Neural progenitor cell (in vitro differentiated cells): ENCODE measurements at regions not wholly inside any gene's neighbourhood (a gene's known extent, or its start where the extent isn't known, plus 50 kb on each side); places are given as distances from the start of the nearest gene placed in this dataset.

Experiments used
- CTCF ChIP-seq: fragments of 200-600 bp; sonication (generic); IDR thresholded peaks from 2 replicates; pipeline ENCODE4 v1.5.1; 2017; ENCODE audit warnings: antibody characterized with exemption, mild to moderate bottlenecking
- EZH2 ChIP-seq: fragments of 200-600 bp; sonication (generic); IDR thresholded peaks from 2 replicates; pipeline ENCODE4 v1.6.1; 2017; ENCODE audit warnings: antibody characterized with exemption, mild to moderate bottlenecking, moderate library complexity
- EZH2phosphoT487 ChIP-seq: fragments of 200-600 bp; sonication (generic); IDR thresholded peaks from 2 replicates; pipeline ENCODE4 v1.6.1; 2017; ENCODE audit warnings: antibody characterized with exemption

- TF ChIP-seq CTCF (no peak), EZH2phosphoT487 (no peak), EZH2 (no peak)
Measured at GRCh38 chr18:54020156-54020745, 204.2 kb downstream of the MBD2 start.
